SK-N-SH (cell line): ENCODE measurements at regions not wholly inside any gene's neighbourhood (a gene's known extent, or its start where the extent isn't known, plus 50 kb on each side); places are given as distances from the start of the nearest gene placed in this dataset.

Experiments
- CTCF ChIA-PET: fragments of 300-600, 350-600 bp; formaldehyde crosslinking; extraction: SDS; loops from one replicate; lab custom pipeline; 2021; lab: Yijun Ruan, JAX
- POLR2A ChIA-PET: fragments of 350-600 bp; sonication (Branson Sonifier 250); formaldehyde crosslinking; extraction: SDS; loops from one replicate; lab custom pipeline; 2020; ENCODE audit warnings: antibody characterized with exemption, inconsistent platforms; lab: Yijun Ruan, JAX
- DNase-seq: peaks from one replicate; pipeline ENCODE4 v3.0.0; 2012
- H2AFZ ChIP-seq: fragments of 200-600 bp; sonication (generic); 2 replicates; pipeline ENCODE4 v1.8.1; 2016; ENCODE audit warnings: antibody characterized with exemption, mild to moderate bottlenecking, low read depth
- H3F3A ChIP-seq: fragments of 200-600 bp; sonication (generic); replicated peaks from 2 replicates; pipeline ENCODE3; 2016; ENCODE audit warnings: antibody characterized with exemption, mild to moderate bottlenecking; ENCODE audit not compliant: insufficient read depth
- H3K27ac ChIP-seq, 2 experiments: fragments of 200-500 bp in 1 of 2; fragments of 200-600 bp in 1 of 2; sonication (Bioruptor generic) in 1 of 2; sonication (generic), shearing (Covaris generic) in 1 of 2; 2 replicates each; pipeline versions ENCODE4 v1.5.1 to v1.6.1; 2014 to 2016; ENCODE audit warnings: low read depth in 2 of 2, inconsistent platforms in 1 of 2, low read length in 1 of 2, mild to moderate bottlenecking in 1 of 2, mixed read lengths in 1 of 2
- H3K27me3 ChIP-seq: fragments of 200-600 bp; sonication (generic), shearing (Covaris generic); 2 replicates; pipeline ENCODE4 v1.6.1; 2016; ENCODE audit warnings: mixed run types; ENCODE audit not compliant: insufficient read depth
- H3K36me3 ChIP-seq, 2 experiments: fragments of 200-500 bp in 1 of 2; fragments of 200-600 bp in 1 of 2; sonication (Bioruptor generic) in 1 of 2; sonication (generic) in 1 of 2; replicated peaks in 1 of 2; 2 replicates each; pipeline versions ENCODE3 to v1.5.1; 2014 to 2016; ENCODE audit warnings: low read length in 1 of 2, mild to moderate bottlenecking in 1 of 2; ENCODE audit not compliant: insufficient read depth in 2 of 2, control insufficient read depth in 1 of 2
- H3K4me1 ChIP-seq, 2 experiments: fragments of 200-500 bp in 1 of 2; fragments of 200-600 bp in 1 of 2; sonication (Bioruptor generic) in 1 of 2; sonication (generic), shearing (Covaris generic) in 1 of 2; 2 replicates each; pipeline versions ENCODE4 v1.5.1 to v1.6.1; 2014 to 2016; ENCODE audit warnings: low read depth in 1 of 2, low read length in 1 of 2, mixed run types in 1 of 2; ENCODE audit not compliant: insufficient read depth in 2 of 2, control insufficient read depth in 1 of 2
- H3K4me2 ChIP-seq: fragments of 200-600 bp; sonication (generic), shearing (Covaris generic); 2 replicates; pipeline ENCODE4 v1.6.1; 2017; ENCODE audit warnings: mixed run types
- H3K4me3 ChIP-seq, 2 experiments: fragments of 200-500 bp in 1 of 2; fragments of 200-600 bp in 1 of 2; sonication (Bioruptor generic) in 1 of 2; sonication (generic), shearing (Covaris generic) in 1 of 2; 2 replicates each; pipeline versions ENCODE4 v1.5.1 to v1.8.1; 2014 to 2016; ENCODE audit warnings: low read depth in 2 of 2, inconsistent platforms in 1 of 2, low read length in 1 of 2, mild to moderate bottlenecking in 1 of 2, mixed read lengths in 1 of 2, moderate library complexity in 1 of 2
- H3K79me2 ChIP-seq: fragments of 200-600 bp; sonication (generic); 2 replicates; pipeline ENCODE4 v1.8.1; 2017; ENCODE audit warnings: mild to moderate bottlenecking; ENCODE audit not compliant: insufficient read depth
- H3K9ac ChIP-seq: fragments of 200-600 bp; sonication (generic); 2 replicates; pipeline ENCODE4 v1.6.1; 2017; ENCODE audit warnings: mixed run types
- H3K9me2 ChIP-seq: fragments of 200-600 bp; sonication (generic); 2 replicates; pipeline ENCODE4 v1.6.1; 2017; ENCODE audit warnings: mixed run types
- H3K9me3 ChIP-seq: fragments of 200-600 bp; sonication (generic); 2 replicates; pipeline ENCODE4 v1.6.1; 2017; ENCODE audit warnings: mixed run types, mild to moderate bottlenecking, moderate library complexity
- H4K20me1 ChIP-seq: fragments of 200-600 bp; sonication (generic); 2 replicates; pipeline ENCODE4 v1.6.1; 2017; ENCODE audit warnings: mild to moderate bottlenecking, mixed run types; ENCODE audit not compliant: insufficient read depth
- CTCF ChIP-seq: fragments of 200-600 bp; sonication (generic); IDR thresholded peaks from 2 replicates; pipeline ENCODE4 v1.6.1; 2017; ENCODE audit warnings: antibody characterized with exemption, mild to moderate bottlenecking, moderate library complexity
- ELF1 ChIP-seq: IDR thresholded peaks from 2 replicates; pipeline ENCODE4 v1.4.0; 2012
- EZH2phosphoT487 ChIP-seq: fragments of 200-600 bp; sonication (generic); IDR thresholded peaks from 2 replicates; pipeline ENCODE4 v1.6.1; 2017; ENCODE audit warnings: low read depth, mixed run types, mild to moderate bottlenecking, antibody characterized with exemption, moderate library complexity, borderline replicate concordance
- FOXJ3 ChIP-seq: sonication (generic); formaldehyde crosslinking; IDR thresholded peaks from 2 replicates; pipeline ENCODE4 v1.5.1; 2020; ENCODE audit warnings: mild to moderate bottlenecking, missing genetic modification reagents
- IRF3 ChIP-seq: fragments of 150-350 bp; IDR thresholded peaks from 2 replicates; pipeline ENCODE4 v1.6.1; 2016; ENCODE audit warnings: mild to moderate bottlenecking, low read depth, low read length
- JUND ChIP-seq: IDR thresholded peaks from 2 replicates; pipeline ENCODE4 v1.4.0; 2012
- MAX ChIP-seq: IDR thresholded peaks from 2 replicates; pipeline ENCODE4 v1.4.0; 2012; ENCODE audit warnings: low read depth
- MEF2A ChIP-seq: IDR thresholded peaks from 2 replicates; pipeline ENCODE4 v1.4.0; 2012; ENCODE audit warnings: low read depth, borderline replicate concordance
- NFIC ChIP-seq: IDR thresholded peaks from 2 replicates; pipeline ENCODE4 v1.4.0; 2012; ENCODE audit warnings: borderline replicate concordance
- POLR2AphosphoS5 ChIP-seq: IDR thresholded peaks from 2 replicates; pipeline ENCODE4 v1.6.1; 2012; ENCODE audit warnings: low read depth, low read length
- RAD21 ChIP-seq: IDR thresholded peaks from 2 replicates; pipeline ENCODE4 v1.6.1; 2012; ENCODE audit warnings: mild to moderate bottlenecking, low read length
- RCOR1 ChIP-seq: fragments of 150-350 bp; IDR thresholded peaks from 2 replicates; pipeline ENCODE4 v1.6.1; 2017; ENCODE audit warnings: antibody characterized with exemption, low read length
- RFX5 ChIP-seq: IDR thresholded peaks from 2 replicates; pipeline ENCODE4 v1.6.1; 2012; ENCODE audit warnings: mild to moderate bottlenecking, improper control_type of control experiment, low read length
- RXRA ChIP-seq: IDR thresholded peaks from 2 replicates; pipeline ENCODE4 v1.4.0; 2012; ENCODE audit warnings: low read depth, mild to moderate bottlenecking, borderline replicate concordance
- SIN3A ChIP-seq: IDR thresholded peaks from 2 replicates; pipeline ENCODE4 v1.6.1; 2012; ENCODE audit warnings: low read depth, mild to moderate bottlenecking, low read length, moderate library complexity, borderline replicate concordance
- SMC3 ChIP-seq: IDR thresholded peaks from 2 replicates; pipeline ENCODE4 v1.6.1; 2012; ENCODE audit warnings: low read depth, low read length, improper control_type of control experiment
- TAF1 ChIP-seq: IDR thresholded peaks from 2 replicates; pipeline ENCODE4 v1.6.1; 2012; ENCODE audit warnings: low read depth, mild to moderate bottlenecking, low read length, moderate library complexity, borderline replicate concordance
- ZBTB33 ChIP-seq: IDR thresholded peaks from 2 replicates; pipeline ENCODE4 v1.4.0; 2012; ENCODE audit warnings: low read depth, borderline replicate concordance
- WGBS: methylation state at CpG from one replicate; pipeline ENCODE4 v1.1.6; 2017; ENCODE audit warnings: low lambda C conversion rate; 5-methylcytosine and 5-hydroxymethylcytosine counted together

GRCh38 chr12:24695657-24696329 is 253.1 kb downstream of the BCAT1 start:
- Histone ChIP-seq H2AFZ (no peak overlapping the region), H3K9me2 (no peaks in the 10 kb centered on the region), H3K36me3 (no peaks in the 10 kb centered on the region), H3K79me2 (no peaks in the 10 kb centered on the region), H3K27me3 (no peaks in the 10 kb centered on the region), H3F3A (no peaks in the 10 kb centered on the region), H3K9me3 (no peaks in the 10 kb centered on the region), H3K4me3 (no peak overlapping the region), H3K27ac (no peak overlapping the region), H3K4me1 (no peaks in the 10 kb centered on the region), H3K4me2 (no peak overlapping the region), H4K20me1 (no peaks in the 10 kb centered on the region), H3K9ac (no peak overlapping the region)
- no peak for TF ChIP-seq MEF2A
- no peak for TF ChIP-seq TAF1
- no peak for TF ChIP-seq MAX
- TF ChIP-seq SMC3 = no peak
- TF ChIP-seq EZH2phosphoT487 = no peak
- no peak for TF ChIP-seq CTCF
- TF ChIP-seq RAD21 = no peak
- no peak for TF ChIP-seq POLR2AphosphoS5
- no peak for TF ChIP-seq JUND
- no peak for TF ChIP-seq SIN3A
- TF ChIP-seq ELF1 = no peak
- no peak for TF ChIP-seq RFX5
- no peak for TF ChIP-seq NFIC
- TF ChIP-seq ZBTB33 = no peak
- no peak for TF ChIP-seq IRF3
- TF ChIP-seq RXRA = no peak
- no peak for TF ChIP-seq FOXJ3 (CRISPR knock-in tag)
- TF ChIP-seq RCOR1 = no peak
- POLR2A ChIA-PET = no interaction called here
- 31% methylated on average over 3 of the region's 3 CpGs for WGBS
- no peak for DNase-seq
- CTCF ChIA-PET = interaction anchor here (0.6 to 0.7 kb wide), 4 partner anchors 28 to 422 kb away, joined by 3 to 4 read pairs (median 3); no protein-coding TSS in a partner anchor
